ENCODE measurements at regions not wholly inside any gene's neighbourhood (a gene's known extent, or its start where the extent isn't known, plus 50 kb on each side); places are given as distances from the start of the nearest gene placed in this dataset.

DNA sequence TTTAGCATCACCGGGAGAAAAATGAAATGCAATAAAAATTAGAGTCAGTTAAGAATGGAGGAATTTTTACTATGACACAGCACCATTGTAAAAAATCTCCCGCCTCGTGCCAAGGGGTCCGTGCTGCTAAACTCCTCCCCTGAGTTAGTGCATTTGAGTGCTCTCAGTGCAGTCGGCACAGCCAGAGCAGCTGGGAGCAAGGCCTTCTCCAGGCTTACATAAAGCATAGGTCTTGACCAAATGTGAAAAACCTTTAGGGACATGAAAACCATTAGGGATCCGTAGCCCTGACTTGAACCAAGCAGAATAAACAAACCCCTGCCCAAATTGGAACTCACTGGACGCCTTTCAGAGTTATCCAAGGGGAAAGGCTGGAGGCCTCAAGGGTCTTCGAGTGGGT, 152.6 kb downstream of the PLCE1 start:
- TF ChIP-seq, protein P1, sequence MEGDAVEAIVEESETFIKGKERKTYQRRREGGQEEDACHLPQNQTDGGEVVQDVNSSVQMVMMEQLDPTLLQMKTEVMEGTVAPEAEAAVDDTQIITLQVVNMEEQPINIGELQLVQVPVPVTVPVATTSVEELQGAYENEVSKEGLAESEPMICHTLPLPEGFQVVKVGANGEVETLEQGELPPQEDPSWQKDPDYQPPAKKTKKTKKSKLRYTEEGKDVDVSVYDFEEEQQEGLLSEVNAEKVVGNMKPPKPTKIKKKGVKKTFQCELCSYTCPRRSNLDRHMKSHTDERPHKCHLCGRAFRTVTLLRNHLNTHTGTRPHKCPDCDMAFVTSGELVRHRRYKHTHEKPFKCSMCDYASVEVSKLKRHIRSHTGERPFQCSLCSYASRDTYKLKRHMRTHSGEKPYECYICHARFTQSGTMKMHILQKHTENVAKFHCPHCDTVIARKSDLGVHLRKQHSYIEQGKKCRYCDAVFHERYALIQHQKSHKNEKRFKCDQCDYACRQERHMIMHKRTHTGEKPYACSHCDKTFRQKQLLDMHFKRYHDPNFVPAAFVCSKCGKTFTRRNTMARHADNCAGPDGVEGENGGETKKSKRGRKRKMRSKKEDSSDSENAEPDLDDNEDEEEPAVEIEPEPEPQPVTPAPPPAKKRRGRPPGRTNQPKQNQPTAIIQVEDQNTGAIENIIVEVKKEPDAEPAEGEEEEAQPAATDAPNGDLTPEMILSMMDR (IDR thresholded peaks at IDR 0.05): no peak
- TF ChIP-seq, protein P2, sequence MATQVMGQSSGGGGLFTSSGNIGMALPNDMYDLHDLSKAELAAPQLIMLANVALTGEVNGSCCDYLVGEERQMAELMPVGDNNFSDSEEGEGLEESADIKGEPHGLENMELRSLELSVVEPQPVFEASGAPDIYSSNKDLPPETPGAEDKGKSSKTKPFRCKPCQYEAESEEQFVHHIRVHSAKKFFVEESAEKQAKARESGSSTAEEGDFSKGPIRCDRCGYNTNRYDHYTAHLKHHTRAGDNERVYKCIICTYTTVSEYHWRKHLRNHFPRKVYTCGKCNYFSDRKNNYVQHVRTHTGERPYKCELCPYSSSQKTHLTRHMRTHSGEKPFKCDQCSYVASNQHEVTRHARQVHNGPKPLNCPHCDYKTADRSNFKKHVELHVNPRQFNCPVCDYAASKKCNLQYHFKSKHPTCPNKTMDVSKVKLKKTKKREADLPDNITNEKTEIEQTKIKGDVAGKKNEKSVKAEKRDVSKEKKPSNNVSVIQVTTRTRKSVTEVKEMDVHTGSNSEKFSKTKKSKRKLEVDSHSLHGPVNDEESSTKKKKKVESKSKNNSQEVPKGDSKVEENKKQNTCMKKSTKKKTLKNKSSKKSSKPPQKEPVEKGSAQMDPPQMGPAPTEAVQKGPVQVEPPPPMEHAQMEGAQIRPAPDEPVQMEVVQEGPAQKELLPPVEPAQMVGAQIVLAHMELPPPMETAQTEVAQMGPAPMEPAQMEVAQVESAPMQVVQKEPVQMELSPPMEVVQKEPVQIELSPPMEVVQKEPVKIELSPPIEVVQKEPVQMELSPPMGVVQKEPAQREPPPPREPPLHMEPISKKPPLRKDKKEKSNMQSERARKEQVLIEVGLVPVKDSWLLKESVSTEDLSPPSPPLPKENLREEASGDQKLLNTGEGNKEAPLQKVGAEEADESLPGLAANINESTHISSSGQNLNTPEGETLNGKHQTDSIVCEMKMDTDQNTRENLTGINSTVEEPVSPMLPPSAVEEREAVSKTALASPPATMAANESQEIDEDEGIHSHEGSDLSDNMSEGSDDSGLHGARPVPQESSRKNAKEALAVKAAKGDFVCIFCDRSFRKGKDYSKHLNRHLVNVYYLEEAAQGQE (IDR thresholded peaks at IDR 0.05; ENCODE audit: insufficient read depth in 1 of 2, low read depth in 2 of 2, low read length in 1 of 2): no peak
